Breast epithelium (tissue), 4 donors: ENCODE measurements at regions not wholly inside any gene's neighbourhood (a gene's known extent, or its start where the extent isn't known, plus 50 kb on each side); places are given as distances from the start of the nearest gene placed in this dataset.

ENCODE experiments used
- DNase-seq, 2 donors: peaks; one replicate each; pipeline ENCODE4 v3.0.0-alpha.2; 2019; ENCODE audit warnings: low spot score in 2 of 2
- H3K27ac ChIP-seq, 2 donors: fragments of 200-600 bp; sonication (generic) in 1 of 2; one replicate each; pipeline ENCODE4 v1.5.1; 2016 to 2019; ENCODE audit warnings: mild to moderate bottlenecking in 1 of 2
- H3K27me3 ChIP-seq, 2 donors: fragments of 200-600 bp; sonication (generic) in 1 of 2; one replicate each; pipeline versions ENCODE4 v1.5.1 to v1.6.0; 2017 to 2019; ENCODE audit warnings: control low read depth in 1 of 2, mild to moderate bottlenecking in 1 of 2
- H3K36me3 ChIP-seq: fragments of 200-600 bp; one replicate; pipeline ENCODE4 v1.5.1; 2019
- H3K4me1 ChIP-seq, 2 donors: fragments of 200-600 bp; sonication (generic); one replicate each; pipeline ENCODE4 v1.5.1; 2016 to 2019; ENCODE audit warnings: control low read depth in 1 of 2
- H3K4me3 ChIP-seq, 3 donors: fragments of 200-600 bp; sonication (generic); 1 replicate in 2 of 3; 2 replicates in 1 of 3; pipeline ENCODE4 v1.5.1; 2016 to 2019; ENCODE audit warnings: mild to moderate bottlenecking in 3 of 3, moderate library complexity in 2 of 3
- H3K9me3 ChIP-seq, 2 donors: fragments of 200-600 bp; sonication (generic) in 1 of 2; one replicate each; pipeline ENCODE4 v1.5.1; 2016 to 2019; ENCODE audit warnings: control low read depth in 1 of 2
- CTCF ChIP-seq, 3 donors: fragments of 450-650 bp; IDR thresholded peaks; one replicate each; pipeline ENCODE4 v1.5.1; 2016 to 2017; ENCODE audit warnings: antibody characterized with exemption in 3 of 3, mild to moderate bottlenecking in 3 of 3, moderate library complexity in 3 of 3
- POLR2A ChIP-seq: fragments of 450-650 bp; IDR thresholded peaks from one replicate; pipeline ENCODE4 v1.6.1; 2016; ENCODE audit warnings: antibody characterized with exemption, mild to moderate bottlenecking, moderate library complexity
- POLR2AphosphoS5 ChIP-seq, 3 donors: sonication (generic); formaldehyde crosslinking; IDR thresholded peaks; one replicate each; pipeline ENCODE4 v1.6.1; 2017; ENCODE audit warnings: antibody characterized with exemption in 3 of 3
- intact Hi-C: fragments of 100-400 bp; cut with DNase I; formaldehyde crosslinking; loops from one replicate; pipeline ENCODE4 v1.15.1; 2023; ENCODE audit warnings: low total_unique reads

- Histone ChIP-seq H3K27ac (no peak overlapping the region), H3K4me1 (no peaks in the 10 kb centered on the region), H3K9me3 (no peaks in the 10 kb centered on the region), H3K27me3 (no peaks in the 10 kb centered on the region), H3K36me3 (no peaks in the 10 kb centered on the region), H3K4me3 (no peak overlapping the region)
- TF ChIP-seq POLR2AphosphoS5 (IDR thresholded peaks at IDR 0.05): no peak
- TF ChIP-seq POLR2A: no peak
- no peak for TF ChIP-seq CTCF (IDR thresholded peaks at IDR 0.05)
- no peak for DNase-seq
- intact Hi-C loops: no loop called here
These were observed 309.0 kb upstream of the CDH2 start for GRCh38 chr18:28485918-28486317.

DNA sequence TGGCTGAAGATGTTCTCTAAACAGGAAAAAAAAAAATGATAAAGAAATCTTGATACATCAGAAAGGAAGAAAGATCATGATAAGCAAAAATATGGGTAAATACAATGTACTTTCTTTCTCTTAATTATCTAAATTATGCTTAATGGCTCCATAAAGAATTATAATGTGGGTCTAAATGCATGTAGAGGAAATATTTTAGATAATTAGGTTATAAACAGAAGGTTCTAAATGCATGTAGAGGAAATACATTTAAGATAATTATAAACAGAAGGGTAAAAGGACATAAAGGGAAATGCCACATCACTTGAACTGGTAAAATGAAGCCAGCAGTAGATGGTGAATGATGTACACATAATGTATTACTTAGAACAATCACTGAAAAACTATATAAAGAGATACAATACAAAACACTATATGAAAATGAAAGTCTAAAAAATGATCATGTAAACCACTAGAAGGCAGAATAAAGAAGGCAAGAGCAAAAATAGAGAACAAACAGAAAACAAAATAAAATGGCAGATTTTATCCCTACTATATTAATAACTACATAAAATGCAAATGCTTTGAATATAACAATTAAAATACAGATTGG, 308.4 kb upstream of the CDH2 start:
- no peaks in the 10 kb centered on the region for H3K27me3 ChIP-seq
- DNase-seq: no peak
- intact Hi-C loops: no loop called here
- H3K4me3 ChIP-seq: no peak overlapping the region
- TF ChIP-seq CTCF (IDR thresholded peaks at IDR 0.05) (no peak), POLR2A (no peak), POLR2AphosphoS5 (IDR thresholded peaks at IDR 0.05) (no peak)
- no peaks in the 10 kb centered on the region for H3K9me3 ChIP-seq
- no peak overlapping the region for H3K27ac ChIP-seq
- no peaks in the 10 kb centered on the region for H3K36me3 ChIP-seq
- H3K4me1 ChIP-seq: no peaks in the 10 kb centered on the region

DNA sequence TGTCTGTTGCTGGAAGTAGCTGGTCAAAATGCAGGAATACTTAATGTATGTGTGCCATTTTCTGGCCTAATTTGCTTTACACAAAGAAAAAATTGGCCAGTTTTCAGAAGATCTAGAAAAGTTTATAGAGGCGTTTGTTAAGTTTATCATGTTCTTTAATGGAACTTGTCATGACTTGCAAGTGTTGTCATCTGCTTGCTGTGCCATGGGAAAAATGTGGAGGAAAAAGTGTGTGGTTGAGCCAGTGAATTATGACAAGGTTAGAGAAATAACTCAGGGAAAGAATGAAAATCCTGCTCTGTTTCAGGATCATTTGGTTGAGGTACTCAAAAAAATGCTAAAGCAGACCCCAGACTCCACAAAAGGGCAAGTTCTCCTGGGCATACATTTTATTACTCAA, 301.6 kb upstream of the CDH2 start:
- H3K36me3 ChIP-seq: no peaks in the 10 kb centered on the region
- no peak overlapping the region for H3K4me3 ChIP-seq
- intact Hi-C loops: no loop called here
- peaks cover 9 to 11% of the 10 kb centered on the region in 2 donors for H3K9me3 ChIP-seq
- TF ChIP-seq POLR2AphosphoS5 (IDR thresholded peaks at IDR 0.05) (no peak), CTCF (IDR thresholded peaks at IDR 0.05) (no peak), POLR2A (no peak)
- no peak for DNase-seq
- H3K4me1 ChIP-seq: no peaks in the 10 kb centered on the region
- H3K27me3 ChIP-seq: no peaks in the 10 kb centered on the region
- H3K27ac ChIP-seq: no peak overlapping the region

- no peak overlapping the region for H3K4me3 ChIP-seq
- no peaks in the 10 kb centered on the region for H3K27me3 ChIP-seq
- no peak for DNase-seq
- intact Hi-C loops: no loop called here
- H3K27ac ChIP-seq: no peak overlapping the region
- no peaks in the 10 kb centered on the region for H3K36me3 ChIP-seq
- no peak for TF ChIP-seq POLR2AphosphoS5 (IDR thresholded peaks at IDR 0.05)
- no peak for TF ChIP-seq POLR2A
- no peak for TF ChIP-seq CTCF (IDR thresholded peaks at IDR 0.05)
- no peaks in the 10 kb centered on the region for H3K4me1 ChIP-seq
- H3K9me3 ChIP-seq: peaks cover 9 to 11% of the 10 kb centered on the region in 2 donors
These were observed 299.4 kb upstream of the CDH2 start for GRCh38 chr18:28476302-28476701.

- Histone ChIP-seq H3K27me3 (no peaks in the 10 kb centered on the region), H3K4me3 (no peak overlapping the region), H3K27ac (no peak overlapping the region), H3K36me3 (no peaks in the 10 kb centered on the region), H3K4me1 (no peaks in the 10 kb centered on the region), H3K9me3 (peaks cover 5 to 11% of the 10 kb centered on the region in 2 donors)
- intact Hi-C loops: no loop called here
- TF ChIP-seq POLR2A (no peak), CTCF (IDR thresholded peaks at IDR 0.05) (no peak), POLR2AphosphoS5 (IDR thresholded peaks at IDR 0.05) (no peak)
- DNase-seq: no peak
These were observed 293.0 kb upstream of the CDH2 start for GRCh38 chr18:28469946-28470345.
